Left lobe of liver (tissue), 2 donors: ENCODE measurements at regions not wholly inside any gene's neighbourhood (a gene's known extent, or its start where the extent isn't known, plus 50 kb on each side); places are given as distances from the start of the nearest gene placed in this dataset.
A peak's percentile ranks its signal among the peaks of the same experiment; 100 is the strongest.
"Not testable (repeated sequence)": the region's sequence is repeated elsewhere in the genome, so short reads cannot be mapped to it uniquely, and the experiment has no call there.

ENCODE experiments used
- ATAC-seq: fragments of 200-7000 bp; cut with Tn5 transposase; one replicate; pipeline ENCODE4 v1.9.1; 2020; ENCODE audit warnings: mild to moderate bottlenecking, moderate library complexity
- DNase-seq: peaks from one replicate; pipeline ENCODE4 v3.0.0-alpha.2; 2020; ENCODE audit warnings: low spot score
- donor health status: DM: no; HTN: no; CAD: no; lungs with moderate emphysema.
- donor health status: DM: no; HTN: yes; CAD: no.

DNA sequence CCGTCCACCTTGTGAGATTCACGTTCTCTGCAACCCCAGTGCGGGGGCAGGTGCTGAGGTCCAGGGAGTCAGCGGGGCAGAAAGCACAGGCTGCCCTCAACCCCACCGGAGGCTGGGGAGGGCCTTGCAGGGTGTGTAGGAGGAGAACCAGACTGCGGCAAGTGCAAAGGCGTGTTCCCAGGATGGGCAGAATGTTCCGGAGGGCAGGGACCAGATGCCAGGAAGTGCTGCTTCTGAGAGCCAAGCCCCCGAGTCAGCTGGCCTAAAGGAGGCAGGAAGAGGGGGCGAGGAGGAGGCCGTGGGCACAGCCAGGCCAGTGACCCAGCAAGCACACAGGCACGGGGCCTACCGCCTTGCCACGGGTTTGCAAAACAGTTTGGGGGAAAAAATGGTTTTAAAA lies 193.8 kb upstream of the AJAP1 start:
- DNase-seq (no peak), ATAC-seq (no peak)

- ATAC-seq (no peak), DNase-seq (no peak)
These were observed 192.6 kb upstream of the AJAP1 start for GRCh38 chr1:4461726-4462290.

GRCh38 chr1:4462831-4463484 lies 191.5 kb upstream of the AJAP1 start:
- DNase-seq (no peak), ATAC-seq (peak; percentile 30)

DNA sequence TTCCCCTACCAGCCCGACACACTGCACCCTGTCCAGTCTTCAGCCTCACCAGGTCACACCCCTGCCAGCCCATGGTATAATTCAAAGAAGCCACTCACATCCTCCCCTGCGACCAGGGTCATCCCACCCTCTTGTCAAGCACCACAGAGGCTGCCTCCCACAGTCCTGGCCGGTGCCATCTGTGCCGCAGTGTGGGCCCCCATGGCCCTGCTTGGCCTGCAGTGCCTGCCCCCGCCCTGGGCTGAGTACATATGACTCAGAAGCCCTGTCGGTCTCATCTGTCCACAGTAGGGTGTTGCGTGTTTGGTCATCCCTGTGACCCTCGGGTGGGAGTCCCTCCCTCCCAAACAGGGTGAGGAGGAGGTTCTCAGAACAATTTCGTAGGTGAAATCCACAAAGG lies 190.8 kb upstream of the AJAP1 start:
- ATAC-seq (no peak), DNase-seq (no peak)

DNA sequence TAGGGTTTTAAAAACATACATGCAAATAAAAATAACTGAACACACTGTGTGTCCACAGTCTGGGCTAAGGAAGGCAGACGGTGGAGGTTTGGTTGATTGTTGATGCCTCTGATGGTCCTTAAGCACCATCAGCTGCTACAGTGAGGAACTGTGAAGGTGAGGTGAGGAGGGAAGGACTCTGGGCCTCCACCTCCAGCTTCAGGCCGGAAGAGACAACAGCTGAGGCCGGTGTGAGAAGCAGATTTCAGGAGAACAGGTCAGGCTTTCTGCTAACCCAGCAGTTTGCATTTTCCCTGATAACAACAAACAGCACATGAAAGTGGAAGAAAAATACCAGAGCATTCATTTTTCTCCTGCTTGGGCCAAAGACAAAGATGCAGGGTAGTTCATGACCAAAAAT lies 189.9 kb upstream of the AJAP1 start:
- ATAC-seq (no peak), DNase-seq (no peak)

DNA sequence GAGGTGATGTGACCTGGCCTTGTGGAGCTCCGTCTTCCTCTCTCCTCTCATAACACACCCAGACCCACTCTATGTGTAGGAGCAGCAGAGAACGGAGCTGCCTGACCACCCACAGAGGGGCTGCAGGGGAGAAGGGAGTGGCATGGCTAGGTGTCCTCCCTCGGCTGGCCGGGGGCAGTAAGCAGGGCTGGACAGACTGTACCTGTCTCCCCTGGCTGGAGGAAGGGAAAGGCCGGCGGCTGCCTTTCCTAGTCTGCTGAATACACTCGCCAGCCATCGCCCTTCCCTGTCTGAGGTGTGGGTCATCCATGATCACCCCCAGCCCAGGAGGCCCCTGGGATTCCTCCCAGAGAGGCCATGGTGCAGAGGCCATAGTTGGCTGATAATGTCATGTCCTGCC lies 187.2 kb upstream of the AJAP1 start:
- no peak for DNase-seq
- no peak for ATAC-seq

- no peak for DNase-seq
- no peak for ATAC-seq
These were observed 186.0 kb upstream of the AJAP1 start for GRCh38 chr1:4468386-4468785.

DNA sequence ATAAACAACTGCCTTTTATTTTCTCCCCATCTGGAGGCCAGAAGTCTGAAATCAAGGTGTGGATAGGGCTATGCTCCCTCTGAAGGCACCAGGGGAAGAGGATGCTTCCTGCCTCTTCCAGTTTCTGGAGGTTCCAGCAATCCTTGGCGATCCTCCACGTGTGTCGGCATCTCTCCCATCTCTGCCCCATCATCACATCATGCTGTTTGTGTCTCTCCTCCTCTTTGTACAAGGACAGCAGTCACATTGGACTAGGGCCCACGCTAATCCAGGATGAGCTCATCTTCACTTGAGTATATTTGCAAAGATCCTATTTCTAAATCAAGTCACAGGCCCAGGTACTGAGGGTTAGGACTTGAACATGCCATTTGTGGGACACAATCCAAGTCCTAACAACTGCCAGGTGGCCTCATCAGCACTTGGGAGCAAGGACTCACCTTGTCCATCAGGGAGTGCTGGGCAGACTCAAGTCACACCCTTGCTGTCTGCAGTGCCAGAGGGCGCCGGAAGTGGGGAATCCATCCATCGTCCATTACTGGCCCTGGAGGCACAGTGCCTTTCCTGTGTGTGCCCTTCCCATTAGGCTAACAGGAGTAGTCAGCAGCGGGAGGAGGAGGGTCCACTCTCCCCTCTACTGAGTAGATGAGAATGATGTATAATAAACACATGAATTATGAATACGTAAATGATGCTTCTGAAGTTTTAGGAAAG lies 185.4 kb upstream of the AJAP1 start:
- no peak for DNase-seq
- no peak for ATAC-seq

DNA sequence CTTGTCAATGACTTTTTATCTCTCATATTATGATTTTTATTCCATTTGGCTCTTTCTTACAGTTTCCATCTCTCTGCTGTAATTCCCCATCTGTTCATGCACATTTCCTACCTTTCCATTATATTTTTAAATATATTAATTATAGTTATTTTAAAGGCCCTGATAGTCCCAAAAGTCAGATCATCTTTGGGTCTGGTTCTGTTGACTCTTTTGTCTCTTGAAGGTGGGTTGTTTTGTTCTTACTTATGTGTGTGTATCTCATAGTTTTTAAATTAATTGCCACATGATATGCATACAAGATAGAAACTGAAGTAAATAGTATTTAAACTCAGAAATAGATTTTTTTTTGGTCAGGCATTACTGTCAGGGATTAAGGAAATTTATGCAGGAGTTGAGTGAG lies 178.0 kb upstream of the AJAP1 start:
- DNase-seq (no peak), ATAC-seq (no peak)

GRCh38 chr1:4481451-4481850 lies 173.0 kb upstream of the AJAP1 start:
- ATAC-seq = no peak
- no peak for DNase-seq

GRCh38 chr1:4482526-4482925 lies 171.9 kb upstream of the AJAP1 start:
- no peak for ATAC-seq
- no peak for DNase-seq

DNA sequence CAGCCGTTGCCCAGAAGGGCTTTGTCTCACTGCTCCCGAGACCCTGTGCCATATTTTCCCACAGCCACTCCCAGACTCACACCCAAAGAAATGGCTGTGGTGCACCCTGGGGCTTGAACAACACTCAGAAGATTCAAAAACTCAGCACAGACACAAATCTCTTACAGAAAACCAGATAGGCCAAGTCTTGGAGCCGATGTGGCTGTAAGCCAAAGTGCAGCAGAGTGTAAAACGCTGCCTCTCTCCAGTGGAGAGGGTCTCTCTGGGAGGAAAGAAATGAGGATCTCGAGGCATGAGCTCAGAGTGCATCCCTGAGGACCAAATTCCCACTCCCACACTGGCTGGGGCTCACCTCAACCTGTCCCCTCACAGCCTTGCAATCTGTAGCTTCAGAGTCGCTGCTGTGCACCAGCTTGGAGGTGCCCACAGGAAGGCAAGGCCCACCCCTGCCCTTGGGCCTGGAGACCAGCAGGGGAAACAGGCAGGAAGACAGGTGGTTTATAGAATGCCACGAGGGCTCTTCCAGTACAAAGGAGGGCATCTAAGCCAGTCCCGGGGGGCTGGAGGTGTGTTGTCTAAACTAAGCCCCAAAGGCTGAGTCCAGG lies 171.3 kb upstream of the AJAP1 start:
- DNase-seq = no peak
- no peak for ATAC-seq

DNA sequence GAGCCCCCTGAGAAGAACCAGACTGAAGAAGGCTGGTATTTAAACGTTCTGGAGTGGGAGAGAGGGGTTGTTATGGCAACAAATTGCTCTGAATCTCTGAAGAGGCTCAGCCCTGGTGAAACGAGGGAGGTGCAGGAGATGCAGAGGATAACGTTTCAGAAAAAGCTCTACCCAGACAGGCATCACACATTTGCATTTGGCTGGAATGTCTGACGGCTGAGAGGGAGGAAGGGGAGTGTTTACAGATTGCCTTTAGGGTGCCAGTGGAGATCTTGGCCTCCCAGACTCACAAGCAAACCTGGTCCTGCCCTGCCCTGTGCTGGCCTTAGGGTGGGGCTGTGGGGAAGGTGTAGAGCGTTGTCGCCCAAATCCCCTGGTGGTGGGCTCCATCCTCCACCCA lies 169.0 kb upstream of the AJAP1 start:
- DNase-seq (no peak), ATAC-seq (no peak)

DNA sequence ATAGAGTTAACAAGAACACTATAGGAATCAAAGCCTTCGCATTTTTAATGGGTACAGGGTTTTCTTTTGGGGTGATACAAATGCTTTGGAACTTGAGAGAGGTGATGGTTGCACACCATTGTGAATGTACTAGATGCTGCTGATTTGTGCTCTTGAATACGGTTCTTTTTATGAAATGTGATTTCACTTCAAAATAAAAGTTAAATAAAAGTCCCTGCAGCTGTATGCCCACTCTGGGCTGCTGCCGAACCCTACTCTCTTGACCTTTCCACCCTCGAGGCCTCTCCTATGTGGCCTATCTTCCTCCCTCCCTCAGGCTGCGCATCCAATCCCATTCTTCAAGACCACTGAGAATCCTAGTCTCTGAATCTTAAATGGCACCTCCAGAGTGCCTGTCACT lies 168.5 kb upstream of the AJAP1 start:
- DNase-seq (no peak), ATAC-seq (no peak)

- DNase-seq (no peak), ATAC-seq (no peak)
These were observed 167.8 kb upstream of the AJAP1 start for GRCh38 chr1:4486408-4487120.

DNA sequence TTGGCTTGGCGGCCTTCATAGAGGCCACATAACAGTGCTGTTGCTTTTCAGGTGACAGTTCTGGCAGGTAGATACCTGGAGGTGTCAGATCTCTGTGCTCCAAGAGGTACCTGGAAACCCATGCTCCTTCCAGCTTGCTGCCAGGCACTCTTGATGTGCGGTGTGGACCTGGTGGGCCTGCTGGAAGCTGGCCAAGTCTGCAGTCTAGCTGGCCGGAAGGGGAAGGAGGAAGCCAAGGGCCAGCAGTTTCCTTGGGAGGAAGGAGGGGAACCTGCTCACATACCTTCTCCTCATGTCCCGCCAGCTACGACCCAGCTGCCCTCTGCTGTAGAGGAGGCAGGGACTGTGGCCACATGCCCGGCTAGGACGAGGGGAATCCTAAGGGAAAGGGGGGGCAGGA lies 166.4 kb upstream of the AJAP1 start:
- no peak for ATAC-seq
- DNase-seq = no peak

DNA sequence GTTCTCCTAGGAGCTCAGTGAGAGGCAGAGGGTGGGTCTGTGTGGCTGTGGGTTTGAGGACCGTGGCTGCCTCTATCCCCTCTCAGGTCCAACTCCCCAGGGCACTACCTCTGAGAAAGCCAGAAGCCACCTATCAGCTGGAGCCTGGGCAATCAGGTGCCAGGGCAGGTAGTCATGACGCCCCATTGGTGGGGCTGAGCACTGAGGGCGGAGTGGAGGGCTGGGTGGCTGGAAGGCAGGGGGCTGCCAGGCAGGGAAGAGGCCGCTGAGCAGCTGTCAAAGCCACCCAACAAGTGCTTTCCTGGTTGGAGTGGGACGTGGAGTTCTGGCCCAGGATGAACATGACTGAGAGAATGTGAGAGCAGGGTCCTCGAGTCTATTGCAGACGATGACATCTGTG lies 164.9 kb upstream of the AJAP1 start:
- DNase-seq (no peak), ATAC-seq (no peak)

GRCh38 chr1:4489992-4490391 lies 164.4 kb upstream of the AJAP1 start:
- DNase-seq, ATAC-seq: not testable (repeated sequence)

DNA sequence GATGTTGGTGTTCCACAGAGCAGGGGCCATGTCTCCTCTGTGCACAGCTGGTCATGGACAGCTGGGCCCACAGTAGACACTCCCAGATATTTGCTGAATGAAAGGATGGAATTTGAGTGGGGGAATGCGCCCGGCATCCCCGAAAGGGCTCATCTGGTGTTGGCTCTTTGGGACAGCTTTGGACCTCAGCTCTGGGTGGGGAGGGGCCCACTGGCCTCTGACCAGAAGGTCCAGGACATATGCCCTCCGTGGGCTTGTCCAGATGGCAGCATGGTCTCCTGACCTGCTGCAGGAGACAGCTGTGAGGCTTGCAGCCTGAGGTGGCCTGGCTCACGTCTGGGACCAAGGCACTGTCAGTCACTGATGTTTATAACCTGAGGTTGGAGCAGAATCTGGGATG lies 160.4 kb upstream of the AJAP1 start:
- ATAC-seq (no peak), DNase-seq (no peak)

DNA sequence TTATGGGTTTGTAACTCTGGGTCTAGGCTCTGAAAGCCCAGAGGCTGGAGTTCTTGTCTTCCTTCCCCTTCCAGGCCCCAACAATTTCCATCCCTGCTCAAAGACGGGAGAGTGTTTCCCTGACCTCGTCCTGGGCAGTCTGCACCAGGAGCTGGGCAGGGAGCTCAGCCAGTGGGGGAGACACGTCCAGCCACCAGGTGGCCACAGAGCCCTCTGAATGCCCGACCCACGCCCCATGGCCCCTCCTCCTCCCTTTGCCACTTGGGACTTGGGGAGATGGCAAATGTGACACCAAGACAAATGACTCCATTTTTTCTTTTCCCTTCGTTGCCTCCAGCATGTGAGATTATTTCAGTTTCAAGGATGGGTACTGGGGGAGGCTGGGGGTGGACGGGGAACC lies 159.9 kb upstream of the AJAP1 start:
- DNase-seq = no peak
- ATAC-seq = peak; percentile 60

GRCh38 chr1:4495809-4496208 lies 158.6 kb upstream of the AJAP1 start:
- DNase-seq = no peak
- ATAC-seq = no peak

DNA sequence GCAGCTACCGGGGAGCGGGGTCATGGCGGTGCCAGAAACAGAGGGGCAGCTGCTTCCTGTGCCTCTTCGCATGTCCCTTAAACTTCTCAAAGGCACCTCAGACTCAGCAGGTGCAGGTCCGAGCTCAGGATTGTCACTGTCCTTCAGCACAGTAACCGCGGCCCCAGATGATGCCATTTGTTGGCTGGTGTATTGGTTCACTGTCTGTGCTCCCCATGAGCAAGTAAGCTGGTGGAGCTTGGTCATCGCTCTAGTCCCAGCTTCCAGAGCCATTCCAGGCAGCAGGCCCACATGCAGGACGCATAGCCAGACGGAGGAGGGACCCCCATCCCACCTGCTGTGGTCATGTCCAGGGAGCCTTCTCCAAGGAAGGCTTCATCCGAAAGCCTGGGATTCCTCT lies 154.0 kb upstream of the AJAP1 start:
- no peak for DNase-seq
- no peak for ATAC-seq
